ES-I3 (cell line): ENCODE measurements at regions not wholly inside any gene's neighbourhood (a gene's known extent, or its start where the extent isn't known, plus 50 kb on each side); places are given as distances from the start of the nearest gene placed in this dataset.

ENCODE experiments used
- H3K36me3 ChIP-seq: 2 replicates; pipeline ENCODE4 v1.6.1; 2013; ENCODE audit warnings: mild to moderate bottlenecking, low read length, control low read depth, moderate library complexity; ENCODE audit not compliant: insufficient read depth
- H3K4me1 ChIP-seq: 2 replicates; pipeline ENCODE4 v1.6.1; 2013; ENCODE audit warnings: mild to moderate bottlenecking, control low read depth, low read length; ENCODE audit not compliant: insufficient read depth
- H3K9ac ChIP-seq: 2 replicates; pipeline ENCODE4 v1.6.1; 2013; ENCODE audit warnings: low read depth, mild to moderate bottlenecking, low read length, moderate library complexity
- H3K9me3 ChIP-seq: 2 replicates; pipeline ENCODE4 v1.6.1; 2013; ENCODE audit warnings: mild to moderate bottlenecking, low read length, moderate library complexity; ENCODE audit not compliant: control insufficient read depth, insufficient read depth

- peaks cover 23% of the 10 kb centered on the region for H3K4me1 ChIP-seq
- H3K9me3 ChIP-seq: peaks cover 2% of the 10 kb centered on the region; the same call in 1 of the 2 replicates
- no peak overlapping the region for H3K9ac ChIP-seq
- no peaks in the 10 kb centered on the region for H3K36me3 ChIP-seq
Measured at GRCh38 chr14:84959851-84960520, 570.0 kb upstream of the FLRT2 start.

DNA sequence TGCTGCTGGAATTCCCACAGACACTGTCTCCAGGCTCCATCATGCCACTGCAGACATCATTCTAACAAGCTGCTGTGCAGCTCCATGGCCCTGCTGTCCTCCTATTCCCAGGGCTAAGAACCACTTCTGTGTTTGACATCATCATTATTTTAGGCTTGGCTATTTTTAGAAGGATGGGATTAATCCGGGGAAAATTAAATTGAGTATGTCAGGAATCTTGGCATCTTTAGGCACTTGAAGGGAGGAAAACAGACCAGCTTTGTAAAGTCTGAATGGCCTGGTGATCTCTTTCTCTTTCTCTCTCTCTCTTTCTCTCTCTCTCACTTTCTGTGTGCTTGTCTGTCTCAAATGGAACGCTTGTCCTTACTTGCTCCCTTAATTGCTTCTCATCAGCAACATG, 568.3 kb upstream of the FLRT2 start:
- Histone ChIP-seq H3K4me1 (peaks cover 23% of the 10 kb centered on the region), H3K9ac (no peak overlapping the region), H3K36me3 (no peaks in the 10 kb centered on the region), H3K9me3 (peaks cover 2% of the 10 kb centered on the region; the same call in 1 of the 2 replicates)

GRCh38 chr14:84963518-84963917, 566.4 kb upstream of the FLRT2 start:
- H3K4me1 ChIP-seq: peaks cover 23% of the 10 kb centered on the region
- H3K9ac ChIP-seq: no peak overlapping the region
- H3K36me3 ChIP-seq: no peaks in the 10 kb centered on the region
- H3K9me3 ChIP-seq: no peaks in the 10 kb centered on the region; the same call in 1 of the 2 replicates

- Histone ChIP-seq H3K36me3 (no peaks in the 10 kb centered on the region), H3K9ac (no peak overlapping the region), H3K9me3 (no peaks in the 10 kb centered on the region), H3K4me1 (peaks cover 22% of the 10 kb centered on the region)
Measured at GRCh38 chr14:84965279-84965678, 564.7 kb upstream of the FLRT2 start.

DNA sequence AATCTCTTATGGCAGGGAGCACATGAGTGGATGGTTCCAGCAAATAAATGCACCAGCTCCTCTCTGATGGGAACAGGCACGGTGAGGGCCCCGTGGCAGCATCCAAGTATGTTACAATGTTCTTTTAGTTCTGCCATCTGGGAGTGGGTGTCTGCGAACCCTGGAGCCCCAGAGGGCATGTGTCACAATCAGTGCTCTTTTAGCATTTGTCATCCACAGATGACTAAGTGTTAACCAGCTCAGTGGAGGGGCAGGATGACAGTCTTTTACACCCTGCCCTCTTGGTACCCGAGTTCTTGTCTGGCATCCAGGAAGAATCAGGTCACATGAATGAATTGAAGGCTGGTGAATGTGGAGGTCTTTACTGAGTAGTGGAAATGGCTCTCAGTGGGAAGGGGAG, 560.4 kb upstream of the FLRT2 start:
- Histone ChIP-seq H3K36me3 (no peaks in the 10 kb centered on the region), H3K9ac (no peak overlapping the region), H3K4me1 (peaks cover 19% of the 10 kb centered on the region), H3K9me3 (no peaks in the 10 kb centered on the region)

DNA sequence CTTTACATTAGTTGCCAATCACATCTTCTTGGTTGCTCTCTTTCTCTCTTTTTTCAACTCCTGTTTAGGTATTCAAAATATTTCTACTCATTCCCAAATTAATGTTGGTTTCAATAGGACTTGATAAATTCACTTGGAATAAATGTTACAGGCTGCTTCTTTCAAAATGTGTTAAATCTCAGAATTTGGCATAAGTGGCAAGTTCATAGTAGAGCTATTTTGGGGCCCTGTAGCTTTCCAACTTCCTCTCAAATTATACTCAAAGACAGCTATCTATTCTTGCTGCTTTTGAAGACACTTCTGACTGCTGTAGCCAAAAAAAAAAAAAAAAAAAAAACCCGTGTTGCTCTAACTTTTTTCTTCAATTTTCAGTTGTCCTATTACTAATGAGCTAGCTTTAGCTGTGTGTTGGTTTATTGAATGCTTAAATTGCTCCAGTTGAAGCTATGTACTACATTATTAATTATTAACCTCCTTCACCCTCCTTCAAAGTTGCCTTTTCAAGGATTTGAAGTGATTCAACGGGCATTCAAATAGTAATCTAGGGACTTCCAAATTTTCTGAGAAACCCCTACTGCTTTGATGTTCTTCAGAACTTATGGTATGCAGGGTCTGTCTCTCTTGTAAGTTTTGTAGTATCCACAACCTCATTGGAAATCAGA, 554.6 kb upstream of the FLRT2 start:
- Histone ChIP-seq H3K36me3 (no peaks in the 10 kb centered on the region), H3K9me3 (no peaks in the 10 kb centered on the region), H3K9ac (no peak overlapping the region), H3K4me1 (peaks cover 9% of the 10 kb centered on the region; the same call in 1 of the 2 replicates)

DNA sequence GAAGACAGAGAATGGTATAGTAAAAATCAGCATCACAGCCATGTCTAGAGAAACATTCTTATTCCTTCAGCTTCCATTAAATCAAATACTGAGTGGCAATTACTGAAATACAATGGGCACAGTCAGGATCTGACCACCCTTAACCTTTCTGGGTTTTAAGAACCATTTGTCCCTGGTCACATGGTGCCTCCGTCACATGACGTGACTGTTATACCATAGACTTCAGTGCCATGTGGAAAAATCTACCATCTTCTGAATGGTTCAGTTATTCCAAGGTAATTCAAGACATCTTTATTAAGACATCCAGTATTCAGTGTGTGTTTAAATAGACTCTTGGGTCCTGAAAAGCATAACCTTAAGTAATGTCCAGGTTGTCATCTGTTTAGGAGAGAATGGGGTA, 553.1 kb upstream of the FLRT2 start:
- Histone ChIP-seq H3K4me1 (peaks cover 9% of the 10 kb centered on the region; the same call in 1 of the 2 replicates), H3K36me3 (no peaks in the 10 kb centered on the region), H3K9me3 (no peaks in the 10 kb centered on the region), H3K9ac (no peak overlapping the region)

- H3K9me3 ChIP-seq: no peaks in the 10 kb centered on the region; the same call in 1 of the 2 replicates
- H3K4me1 ChIP-seq: no peaks in the 10 kb centered on the region
- no peaks in the 10 kb centered on the region; the same call in 1 of the 2 replicates for H3K36me3 ChIP-seq
- H3K9ac ChIP-seq: no peak overlapping the region
Measured at GRCh38 chr14:84987042-84987441, 542.9 kb upstream of the FLRT2 start.

DNA sequence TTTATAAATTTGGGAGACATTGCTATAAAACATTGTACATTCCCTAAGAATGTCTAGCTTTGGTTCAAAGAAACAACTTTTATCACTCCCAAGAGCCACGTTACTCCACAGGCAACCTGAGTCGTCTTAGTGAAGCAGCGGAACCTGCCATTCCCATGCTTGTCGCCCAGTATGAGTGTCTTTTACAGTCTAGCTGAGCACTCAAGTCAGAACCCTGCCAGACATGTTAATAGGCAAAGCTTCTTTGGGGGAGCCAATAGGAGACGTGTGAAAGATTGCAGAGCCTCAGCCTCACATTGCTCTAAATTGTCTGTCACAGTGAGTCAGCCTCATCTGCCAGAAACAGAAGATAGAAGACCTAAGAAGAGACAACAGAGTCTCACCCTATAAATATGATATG, 541.6 kb upstream of the FLRT2 start:
- Histone ChIP-seq H3K36me3 (no peaks in the 10 kb centered on the region; the same call in 1 of the 2 replicates), H3K9ac (no peak overlapping the region), H3K4me1 (no peaks in the 10 kb centered on the region), H3K9me3 (no peaks in the 10 kb centered on the region; the same call in 1 of the 2 replicates)

GRCh38 chr14:84991021-84991420, 538.9 kb upstream of the FLRT2 start:
- Histone ChIP-seq H3K9ac (no peak overlapping the region), H3K4me1 (no peaks in the 10 kb centered on the region), H3K9me3 (no peaks in the 10 kb centered on the region), H3K36me3 (no peaks in the 10 kb centered on the region)

DNA sequence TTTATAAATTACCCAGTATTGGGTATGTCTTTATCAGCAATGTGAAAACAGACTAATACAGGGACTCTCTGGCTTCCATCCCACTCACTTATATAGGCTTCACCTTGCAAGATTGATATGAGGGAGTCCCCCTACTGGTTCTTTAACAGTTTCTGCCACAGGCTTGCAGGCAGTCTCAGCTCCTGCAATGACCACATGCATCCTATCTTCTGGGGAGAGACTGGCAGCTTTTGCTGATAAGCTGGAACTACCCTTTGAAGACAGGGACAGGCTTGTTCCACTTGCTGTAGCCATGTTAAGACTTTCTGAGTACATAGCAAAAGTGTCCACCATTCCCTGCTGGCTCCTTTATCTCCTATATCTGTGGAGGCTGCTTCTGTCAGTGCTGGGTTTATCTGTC, 531.7 kb upstream of the FLRT2 start:
- Histone ChIP-seq H3K9me3 (no peaks in the 10 kb centered on the region), H3K9ac (no peak overlapping the region), H3K36me3 (no peaks in the 10 kb centered on the region), H3K4me1 (no peaks in the 10 kb centered on the region)

GRCh38 chr14:85002846-85003245, 527.1 kb upstream of the FLRT2 start:
- no peaks in the 10 kb centered on the region for H3K4me1 ChIP-seq
- H3K9me3 ChIP-seq: peaks cover under 1% of the 10 kb centered on the region; the same call in 1 of the 2 replicates
- no peaks in the 10 kb centered on the region for H3K36me3 ChIP-seq
- H3K9ac ChIP-seq: no peak overlapping the region

GRCh38 chr14:85003805-85004204, 526.1 kb upstream of the FLRT2 start:
- H3K9me3 ChIP-seq: peaks cover 3% of the 10 kb centered on the region; the same call in 1 of the 2 replicates
- H3K36me3 ChIP-seq: no peaks in the 10 kb centered on the region
- H3K4me1 ChIP-seq: no peaks in the 10 kb centered on the region
- no peak overlapping the region for H3K9ac ChIP-seq

DNA sequence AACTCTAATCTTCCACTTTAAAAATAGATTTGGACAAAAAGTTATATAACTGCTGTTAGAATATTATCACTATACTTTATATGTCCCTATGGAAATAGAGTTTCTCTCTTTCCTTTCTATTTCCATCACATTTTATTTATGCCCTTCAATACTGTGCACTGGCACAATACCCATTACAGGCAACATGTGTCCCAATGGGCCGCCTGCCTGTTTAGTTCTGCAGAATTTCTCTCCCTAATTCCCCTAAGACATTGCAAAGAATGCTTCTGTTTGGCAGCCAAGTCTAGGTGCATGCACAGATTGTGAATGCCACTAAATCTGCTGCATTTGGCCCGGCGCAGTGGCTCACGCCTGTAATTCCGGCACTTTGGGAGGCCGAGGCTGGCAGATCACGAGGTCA, 520.4 kb upstream of the FLRT2 start:
- Histone ChIP-seq H3K9ac (no peak overlapping the region), H3K4me1 (no peaks in the 10 kb centered on the region), H3K36me3 (no peaks in the 10 kb centered on the region), H3K9me3 (peaks cover 3% of the 10 kb centered on the region; the same call in 1 of the 2 replicates)

- Histone ChIP-seq H3K36me3 (no peaks in the 10 kb centered on the region), H3K4me1 (no peaks in the 10 kb centered on the region), H3K9ac (no peak overlapping the region), H3K9me3 (peaks cover 3% of the 10 kb centered on the region; the same call in 1 of the 2 replicates)
Measured at GRCh38 chr14:85010186-85010585, 519.8 kb upstream of the FLRT2 start.
